Ascending aorta (tissue), 2 donors: ENCODE measurements at regions not wholly inside any gene's neighbourhood (a gene's known extent, or its start where the extent isn't known, plus 50 kb on each side); places are given as distances from the start of the nearest gene placed in this dataset.

Experiments used
- DNase-seq, 2 donors: peaks; one replicate each; pipeline ENCODE4 v3.0.0-alpha.2; 2019; ENCODE audit warnings: low spot score in 2 of 2
- H3K27ac ChIP-seq, 2 donors: fragments of 200-600 bp; sonication (generic); one replicate each; pipeline ENCODE4 v1.5.1; 2016 to 2017; ENCODE audit warnings: mild to moderate bottlenecking in 1 of 2
- H3K27me3 ChIP-seq: fragments of 200-600 bp; sonication (generic); one replicate; pipeline ENCODE4 v1.5.1; 2017
- H3K36me3 ChIP-seq, 2 donors: fragments of 200-600 bp; sonication (generic); one replicate each; pipeline ENCODE4 v1.5.1; 2016
- H3K4me1 ChIP-seq, 2 donors: fragments of 200-600 bp; sonication (generic); one replicate each; pipeline ENCODE4 v1.5.1; 2016 to 2017; ENCODE audit warnings: mild to moderate bottlenecking in 1 of 2
- H3K4me3 ChIP-seq, 2 donors: fragments of 200-600 bp; sonication (generic); one replicate each; pipeline ENCODE4 v1.5.1; 2016 to 2017; ENCODE audit warnings: mild to moderate bottlenecking in 1 of 2
- H3K9me3 ChIP-seq, 2 donors: fragments of 200-600 bp; sonication (generic); one replicate each; pipeline ENCODE4 v1.5.1; 2016
- intact Hi-C: fragments of 100-400 bp; cut with DNase I; formaldehyde crosslinking; loops from one replicate; pipeline ENCODE4 v1.15.1; 2023
- TF ChIP-seq, protein P1 (sequence below), 3 experiments: fragments of 200-600 bp in 2 of 3; fragments of 450-650 bp in 1 of 3; sonication (generic) in 2 of 3; IDR thresholded peaks; one replicate each; pipeline ENCODE4 v1.5.1; 2016 to 2019; ENCODE audit warnings: antibody characterized with exemption in 3 of 3, mild to moderate bottlenecking in 1 of 3, moderate library complexity in 1 of 3

DNA sequence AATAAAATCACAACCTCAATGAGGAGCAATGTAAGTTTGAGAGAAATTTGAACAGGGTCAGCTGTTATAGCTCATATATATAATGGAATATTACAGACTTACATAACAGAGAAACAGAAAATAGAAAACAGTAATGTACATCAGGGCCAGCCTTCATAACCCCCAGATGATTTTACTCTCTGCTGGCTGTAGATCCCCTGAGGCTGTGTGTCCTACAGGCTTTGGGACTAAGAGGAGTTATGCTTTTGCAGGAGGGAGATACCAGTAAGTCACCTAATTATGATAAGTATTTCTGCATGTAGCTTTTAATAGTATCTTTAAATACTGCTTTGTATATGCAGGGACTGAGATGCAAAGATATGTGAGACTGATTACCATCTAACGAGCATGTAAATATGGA, 105.8 kb upstream of the ASCC3 start:
- Histone ChIP-seq H3K27me3 (no peaks in the 10 kb centered on the region), H3K27ac (no peak overlapping the region), H3K4me1 (no peaks in the 10 kb centered on the region), H3K36me3 (no peaks in the 10 kb centered on the region), H3K4me3 (no peak overlapping the region), H3K9me3 (no peaks in the 10 kb centered on the region)
- DNase-seq, result no peak
- intact Hi-C loops, result no loop called here
- TF ChIP-seq, protein P1, sequence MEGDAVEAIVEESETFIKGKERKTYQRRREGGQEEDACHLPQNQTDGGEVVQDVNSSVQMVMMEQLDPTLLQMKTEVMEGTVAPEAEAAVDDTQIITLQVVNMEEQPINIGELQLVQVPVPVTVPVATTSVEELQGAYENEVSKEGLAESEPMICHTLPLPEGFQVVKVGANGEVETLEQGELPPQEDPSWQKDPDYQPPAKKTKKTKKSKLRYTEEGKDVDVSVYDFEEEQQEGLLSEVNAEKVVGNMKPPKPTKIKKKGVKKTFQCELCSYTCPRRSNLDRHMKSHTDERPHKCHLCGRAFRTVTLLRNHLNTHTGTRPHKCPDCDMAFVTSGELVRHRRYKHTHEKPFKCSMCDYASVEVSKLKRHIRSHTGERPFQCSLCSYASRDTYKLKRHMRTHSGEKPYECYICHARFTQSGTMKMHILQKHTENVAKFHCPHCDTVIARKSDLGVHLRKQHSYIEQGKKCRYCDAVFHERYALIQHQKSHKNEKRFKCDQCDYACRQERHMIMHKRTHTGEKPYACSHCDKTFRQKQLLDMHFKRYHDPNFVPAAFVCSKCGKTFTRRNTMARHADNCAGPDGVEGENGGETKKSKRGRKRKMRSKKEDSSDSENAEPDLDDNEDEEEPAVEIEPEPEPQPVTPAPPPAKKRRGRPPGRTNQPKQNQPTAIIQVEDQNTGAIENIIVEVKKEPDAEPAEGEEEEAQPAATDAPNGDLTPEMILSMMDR (IDR thresholded peaks at IDR 0.05), result no peak

DNA sequence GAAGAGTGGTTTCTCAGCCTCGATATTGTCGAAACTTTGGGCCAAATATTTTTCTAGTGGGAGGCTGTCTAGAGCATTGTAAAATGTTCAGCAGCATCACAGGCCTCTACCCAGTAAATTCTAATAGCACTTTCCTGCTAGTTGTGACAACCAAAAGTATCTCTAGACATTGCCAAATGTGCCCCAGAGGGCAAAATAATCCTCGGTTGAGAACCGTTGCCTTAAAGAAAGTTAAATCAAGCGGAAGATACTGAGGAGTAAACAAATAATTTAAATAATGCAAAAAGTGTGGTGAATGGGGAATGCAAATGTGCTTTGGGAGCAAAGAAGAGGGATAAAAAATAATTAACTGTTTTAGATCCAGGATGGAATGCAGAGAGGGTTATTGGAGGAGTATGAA, 106.4 kb upstream of the ASCC3 start:
- no peaks in the 10 kb centered on the region for H3K9me3 ChIP-seq
- no peak for DNase-seq
- no peak overlapping the region for H3K27ac ChIP-seq
- no peaks in the 10 kb centered on the region for H3K4me1 ChIP-seq
- H3K36me3 ChIP-seq, result no peaks in the 10 kb centered on the region
- H3K4me3 ChIP-seq, result no peak overlapping the region
- TF ChIP-seq, protein P1 (IDR thresholded peaks at IDR 0.05), result no peak
- intact Hi-C loops, result no loop called here
- no peaks in the 10 kb centered on the region for H3K27me3 ChIP-seq

DNA sequence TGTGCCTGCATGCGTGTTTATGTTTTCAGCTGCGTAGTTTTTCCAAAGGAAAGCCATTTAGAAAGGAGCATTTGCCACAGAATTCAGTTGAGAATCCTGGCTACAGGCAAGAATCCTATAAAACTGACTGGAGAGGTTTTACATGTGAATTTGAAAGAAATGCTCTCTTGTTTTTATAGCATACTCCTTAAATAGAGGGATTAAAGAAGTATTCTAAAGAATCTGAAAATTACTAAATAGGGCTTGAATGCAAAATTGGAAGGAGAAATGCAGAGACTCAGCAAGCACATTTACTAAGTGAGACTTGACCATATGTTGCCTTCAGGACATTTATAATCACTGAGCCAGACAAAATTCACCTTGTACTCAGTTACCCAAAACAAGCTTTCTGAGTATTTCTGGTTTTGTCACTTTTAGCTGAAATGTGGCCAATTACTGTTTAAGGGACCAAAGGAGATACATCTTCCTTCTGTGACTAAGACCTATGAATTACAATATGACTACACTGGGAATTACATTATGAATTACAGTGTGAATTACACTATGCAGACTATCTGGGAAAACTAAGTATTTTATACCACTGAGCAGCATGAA, 107.4 kb upstream of the ASCC3 start:
- intact Hi-C loops, result no loop called here
- no peaks in the 10 kb centered on the region for H3K9me3 ChIP-seq

DNA sequence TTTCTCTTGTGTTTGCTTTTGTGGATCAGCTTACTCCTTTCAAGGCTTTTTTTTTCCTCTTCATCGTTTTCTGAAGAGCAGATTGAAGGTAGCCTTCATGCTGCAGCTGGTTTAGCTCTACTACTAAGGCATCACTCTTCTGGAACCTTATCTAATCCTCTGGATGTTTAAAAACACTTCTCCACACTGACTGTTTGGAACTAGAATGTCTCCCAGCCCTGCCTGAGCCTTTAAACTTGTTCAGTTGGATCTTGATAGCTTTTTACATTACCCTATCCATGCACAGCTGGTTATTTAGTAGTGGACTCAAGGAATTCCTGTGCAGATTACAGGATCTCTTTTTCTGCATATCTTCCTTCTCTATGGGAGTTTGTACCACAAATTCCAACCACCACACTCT, 108.9 kb upstream of the ASCC3 start:
- H3K27me3 ChIP-seq, result no peaks in the 10 kb centered on the region
- DNase-seq, result no peak
- no peaks in the 10 kb centered on the region for H3K36me3 ChIP-seq
- intact Hi-C loops, result no loop called here
- TF ChIP-seq, protein P1 (IDR thresholded peaks at IDR 0.05), result no peak
- H3K27ac ChIP-seq, result no peak overlapping the region
- no peak overlapping the region for H3K4me3 ChIP-seq
- no peaks in the 10 kb centered on the region for H3K4me1 ChIP-seq
- H3K9me3 ChIP-seq, result no peaks in the 10 kb centered on the region

More for the DNA sequence above, 107.4 kb upstream of the ASCC3 start:
- no peaks in the 10 kb centered on the region for H3K4me1 ChIP-seq
- TF ChIP-seq, protein P1 (IDR thresholded peaks at IDR 0.05), result no peak
- H3K4me3 ChIP-seq, result no peak overlapping the region
- DNase-seq, result no peak
- H3K36me3 ChIP-seq, result no peaks in the 10 kb centered on the region
- H3K27me3 ChIP-seq, result no peaks in the 10 kb centered on the region
- no peak overlapping the region for H3K27ac ChIP-seq

DNA sequence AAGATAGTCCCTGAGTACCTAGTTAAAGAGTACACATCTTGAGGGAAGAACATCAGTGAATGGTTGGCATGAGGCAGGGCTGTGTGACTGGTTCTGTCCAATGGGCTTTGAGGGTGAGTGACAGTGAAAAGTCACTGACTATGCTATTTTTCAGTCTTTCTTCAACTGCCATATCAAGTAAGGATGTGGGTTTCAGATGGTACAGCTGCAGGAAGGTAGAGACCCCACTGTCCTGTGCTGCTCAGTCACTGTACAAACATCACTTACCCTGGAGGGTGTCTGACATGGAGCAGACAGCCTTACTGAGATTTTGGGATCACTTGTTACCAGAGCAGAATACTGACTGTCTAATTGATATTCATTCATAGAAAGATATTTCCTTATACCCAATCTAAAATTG, 115.3 kb upstream of the ASCC3 start:
- Histone ChIP-seq H3K4me3 (no peak overlapping the region), H3K9me3 (no peaks in the 10 kb centered on the region), H3K27me3 (no peaks in the 10 kb centered on the region), H3K4me1 (no peaks in the 10 kb centered on the region), H3K27ac (no peak overlapping the region), H3K36me3 (no peaks in the 10 kb centered on the region)
- DNase-seq, result no peak
- intact Hi-C loops, result no loop called here
- TF ChIP-seq, protein P1 (IDR thresholded peaks at IDR 0.05), result no peak

DNA sequence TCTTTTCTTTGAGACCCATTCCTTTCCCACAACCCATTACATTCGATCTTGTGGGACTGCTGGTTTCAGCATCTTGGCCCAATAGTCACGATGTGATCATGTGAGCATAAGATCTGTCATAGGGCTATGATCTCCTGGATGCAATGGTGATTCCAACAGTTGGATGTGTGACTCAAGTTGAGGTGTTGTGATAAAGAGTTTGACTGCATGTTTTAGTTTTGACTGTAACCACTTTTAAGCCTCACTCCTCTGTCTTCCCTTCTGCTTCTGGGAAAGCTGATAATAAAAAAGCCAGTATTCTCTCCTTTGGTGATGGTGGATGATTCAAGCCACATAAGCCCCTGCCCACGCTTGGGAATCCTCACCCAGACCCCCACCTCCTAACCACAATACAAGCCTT, 117.0 kb upstream of the ASCC3 start:
- H3K4me3 ChIP-seq, result no peak overlapping the region
- DNase-seq, result no peak
- TF ChIP-seq, protein P1 (IDR thresholded peaks at IDR 0.05), result no peak
- peaks cover 0 to 2% of the 10 kb centered on the region in 2 donors for H3K9me3 ChIP-seq
- H3K4me1 ChIP-seq, result no peaks in the 10 kb centered on the region
- H3K27ac ChIP-seq, result no peak overlapping the region
- intact Hi-C loops, result no loop called here
- no peaks in the 10 kb centered on the region for H3K27me3 ChIP-seq
- H3K36me3 ChIP-seq, result no peaks in the 10 kb centered on the region
